WTC11 (cell line): ENCODE measurements at regions not wholly inside any gene's neighbourhood (a gene's known extent, or its start where the extent isn't known, plus 50 kb on each side); places are given as distances from the start of the nearest gene placed in this dataset.

Source experiments
- ATF3 ChIP-seq: sonication (generic); formaldehyde crosslinking; conservative IDR thresholded peaks from 2 replicates; pipeline ENCODE4 v1.8.1; 2022; ENCODE audit warnings: mild to moderate bottlenecking, missing genetic modification reagents
- CREB1 ChIP-seq: sonication (generic); formaldehyde crosslinking; IDR thresholded peaks from 2 replicates; pipeline ENCODE4 v1.8.0; 2023; ENCODE audit warnings: mild to moderate bottlenecking, missing genetic modification reagents
- CTCF ChIP-seq: fragments of 200-600 bp; IDR thresholded peaks from 2 replicates; pipeline ENCODE4 v1.8.0; 2022; ENCODE audit warnings: antibody characterized with exemption
- ESRRA ChIP-seq: sonication (generic); formaldehyde crosslinking; IDR thresholded peaks from 2 replicates; pipeline ENCODE4 v1.8.1; 2022; ENCODE audit warnings: mild to moderate bottlenecking, missing genetic modification reagents, borderline replicate concordance
- MAX ChIP-seq: sonication (generic); formaldehyde crosslinking; IDR thresholded peaks from 2 replicates; pipeline ENCODE4 v1.8.0; 2022; ENCODE audit warnings: mild to moderate bottlenecking, missing genetic modification reagents
- SP1 ChIP-seq: sonication (generic); formaldehyde crosslinking; conservative IDR thresholded peaks from 2 replicates; pipeline ENCODE4 v1.8.1; 2022; ENCODE audit warnings: missing genetic modification reagents

GRCh38 chr5:105529851-105530250 is 1967.3 kb upstream of the NUDT12 start:
- TF ChIP-seq ATF3 (CRISPR knock-in tag) (no peak), CTCF (no peak), CREB1 (CRISPR knock-in tag) (no peak), MAX (CRISPR knock-in tag) (no peak), ESRRA (CRISPR knock-in tag) (no peak), SP1 (CRISPR knock-in tag) (no peak)
